Activated CD4-positive, alpha-beta T cell treated with anti-CD3 and anti-CD28 coated beads for 36 hours (primary cell): ENCODE measurements at regions not wholly inside any gene's neighbourhood (a gene's known extent, or its start where the extent isn't known, plus 50 kb on each side); places are given as distances from the start of the nearest gene placed in this dataset.
"Not testable (repeated sequence)": the region's sequence is repeated elsewhere in the genome, so short reads cannot be mapped to it uniquely, and the experiment has no call there.

ENCODE experiments used
- ATAC-seq: fragments of 200-7000 bp; cut with Tn5 transposase; one replicate; pipeline ENCODE4 v1.10.0; 2021; ENCODE audit warnings: mild to moderate bottlenecking, moderate library complexity
- CTCF ChIA-PET: fragments of 350-600 bp; sonication (Branson Sonifier 250); formaldehyde crosslinking; loops from one replicate; lab custom pipeline; 2021; ENCODE audit warnings: antibody characterized with exemption; lab: Charles Lee
- POLR2A ChIA-PET: fragments of 350-600 bp; sonication (Branson Sonifier 250); formaldehyde crosslinking; loops from one replicate; lab custom pipeline; 2021; ENCODE audit warnings: antibody characterized with exemption, inconsistent platforms; lab: Charles Lee
- DNase-seq: peaks from one replicate; pipeline ENCODE4 v3.0.0-alpha.2; 2020
- H3K27ac Mint-ChIP-seq: one replicate; pipeline ENCODE4 v1.8.0; 2021; ENCODE audit warnings: mixed read lengths
- H3K27me3 Mint-ChIP-seq: one replicate; pipeline ENCODE4 v1.8.0; 2021; ENCODE audit warnings: mixed read lengths
- H3K36me3 Mint-ChIP-seq: one replicate; pipeline ENCODE4 v1.8.0; 2021; ENCODE audit warnings: low read depth, mixed read lengths
- H3K4me1 Mint-ChIP-seq: one replicate; pipeline ENCODE4 v1.8.0; 2021; ENCODE audit warnings: mixed read lengths
- H3K4me3 Mint-ChIP-seq: one replicate; pipeline ENCODE4 v1.8.0; 2021; ENCODE audit warnings: mild to moderate bottlenecking, moderate library complexity, mixed read lengths
- H3K9me3 Mint-ChIP-seq: one replicate; pipeline ENCODE4 v1.8.0; 2021; ENCODE audit warnings: low read depth, mixed read lengths
- intact Hi-C, 2 experiments: fragments of 100-400 bp; cut with DNase I in 1 of 2; cut with micrococcal nuclease in 1 of 2; formaldehyde crosslinking; loops; one replicate each; pipeline versions ENCODE4 v1.14.2 to v1.15.1; 2022 to 2024; cut with DNase I, micrococcal nuclease

DNA sequence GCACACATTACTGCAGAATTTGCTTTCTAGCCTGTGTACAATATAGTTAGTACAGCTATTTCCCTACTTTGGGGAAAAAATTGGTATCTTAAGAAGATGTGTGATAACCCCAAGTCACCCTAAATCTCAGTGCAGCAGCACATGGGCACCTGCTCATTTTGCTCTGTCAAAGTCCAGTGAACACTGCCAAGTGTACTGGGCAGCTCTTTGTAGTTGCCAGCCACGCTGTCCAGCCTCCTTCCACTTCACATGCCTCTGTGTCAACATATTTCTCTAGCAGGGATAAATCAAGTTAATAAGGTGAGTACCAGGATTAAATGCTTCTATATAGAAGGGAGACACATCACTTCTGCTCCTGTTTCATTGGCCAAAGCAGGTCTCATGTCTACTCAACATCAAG, 87.1 kb upstream of the CDC14C start:
- H3K9me3 Mint-ChIP-seq = no peaks in the 10 kb centered on the region

DNA sequence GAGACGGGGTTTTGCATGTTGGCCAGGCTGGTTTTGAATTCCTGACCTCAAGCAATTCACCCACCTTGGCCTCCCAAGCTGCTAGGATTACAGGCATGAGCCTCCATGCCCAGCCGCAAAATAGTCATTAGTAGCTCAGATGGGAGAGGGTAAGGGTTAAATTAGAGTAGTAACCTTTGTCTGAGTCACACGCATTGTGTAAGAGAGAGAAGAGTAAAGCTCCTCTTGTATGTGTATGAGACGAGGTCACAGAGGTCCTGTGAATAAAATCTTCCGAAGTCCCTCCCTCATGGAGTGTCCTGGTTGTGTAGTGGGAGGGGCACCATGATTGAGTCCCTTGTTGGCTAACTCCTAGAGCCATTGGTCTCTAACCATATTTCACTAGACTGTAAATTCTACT, 85.2 kb upstream of the CDC14C start:
- H3K4me3 Mint-ChIP-seq = no peak overlapping the region
- no peaks in the 10 kb centered on the region for H3K9me3 Mint-ChIP-seq
- no peaks in the 10 kb centered on the region for H3K36me3 Mint-ChIP-seq
- no peaks in the 10 kb centered on the region for H3K4me1 Mint-ChIP-seq
- CTCF ChIA-PET = no interaction called here
- no peak overlapping the region for H3K27ac Mint-ChIP-seq
- no peaks in the 10 kb centered on the region for H3K27me3 Mint-ChIP-seq
- POLR2A ChIA-PET = no interaction called here
- intact Hi-C loops = no loop called here
- ATAC-seq (no peak), DNase-seq (no peak)

More for the DNA sequence above, 87.1 kb upstream of the CDC14C start:
- no peak for DNase-seq
- Mint-ChIP-seq H3K27me3 (no peaks in the 10 kb centered on the region), H3K36me3 (no peaks in the 10 kb centered on the region), H3K4me3 (no peak overlapping the region), H3K4me1 (no peaks in the 10 kb centered on the region), H3K27ac (no peak overlapping the region)
- ATAC-seq = no peak
- CTCF ChIA-PET = no interaction called here
- intact Hi-C loops = no loop called here
- POLR2A ChIA-PET = no interaction called here

DNA sequence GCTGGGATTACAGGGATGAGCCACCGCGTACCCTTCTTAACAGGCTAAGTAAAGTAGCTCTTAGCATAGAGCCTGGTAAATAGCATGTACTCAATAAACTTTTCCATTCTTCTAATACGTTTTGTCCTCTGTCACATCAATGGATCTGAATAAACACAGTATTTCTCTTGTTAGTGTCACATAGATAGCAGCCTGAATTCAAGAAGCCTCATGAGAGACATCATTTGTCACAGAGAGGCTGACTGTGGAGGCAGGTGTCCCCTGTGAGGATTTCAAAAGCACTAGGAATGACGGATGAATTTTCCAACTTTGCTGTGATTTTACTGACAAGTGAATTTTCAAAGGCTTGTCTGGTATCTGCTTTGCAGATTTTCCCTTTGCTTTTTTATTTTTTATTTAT, 82.6 kb upstream of the CDC14C start:
- no peaks in the 10 kb centered on the region for H3K36me3 Mint-ChIP-seq
- H3K27me3 Mint-ChIP-seq = peaks cover 2% of the 10 kb centered on the region
- DNase-seq (no peak), ATAC-seq (no peak)
- no peak overlapping the region for H3K27ac Mint-ChIP-seq
- ChIA-PET POLR2A (no interaction called here), CTCF (no interaction called here)
- H3K9me3 Mint-ChIP-seq = no peaks in the 10 kb centered on the region
- H3K4me3 Mint-ChIP-seq = no peak overlapping the region
- intact Hi-C loops = no loop called here
- H3K4me1 Mint-ChIP-seq = no peaks in the 10 kb centered on the region

DNA sequence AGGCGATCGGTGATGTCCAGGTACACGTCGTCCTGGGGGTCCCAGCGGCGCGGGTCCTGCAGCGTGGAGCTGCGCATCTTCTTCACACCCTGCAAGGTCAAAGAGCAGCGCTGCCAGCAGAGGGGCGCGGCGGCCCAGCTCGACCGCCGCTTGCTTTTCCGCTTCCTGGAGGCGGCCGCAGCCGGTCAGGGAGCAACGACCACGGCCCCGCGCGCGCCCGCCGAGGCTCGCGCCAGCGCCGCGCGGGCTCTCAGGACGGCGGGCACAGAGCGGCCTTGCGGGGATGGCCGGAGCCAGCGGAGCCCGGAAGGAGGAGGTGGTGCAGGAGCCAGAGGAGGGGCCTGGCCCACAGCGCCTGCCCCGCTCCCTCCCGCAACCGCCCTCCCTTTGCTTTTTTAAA, 76.4 kb upstream of the CDC14C start:
- H3K27ac Mint-ChIP-seq = no peak overlapping the region
- DNase-seq (no peak), ATAC-seq (no peak)
- peaks cover 4% of the 10 kb centered on the region for H3K27me3 Mint-ChIP-seq
- no peaks in the 10 kb centered on the region for H3K36me3 Mint-ChIP-seq
- H3K4me3 Mint-ChIP-seq = no peak overlapping the region
- H3K4me1 Mint-ChIP-seq = no peaks in the 10 kb centered on the region
- ChIA-PET CTCF (no interaction called here), POLR2A (no interaction called here)
- intact Hi-C loops = no loop called here
- H3K9me3 Mint-ChIP-seq = no peaks in the 10 kb centered on the region

DNA sequence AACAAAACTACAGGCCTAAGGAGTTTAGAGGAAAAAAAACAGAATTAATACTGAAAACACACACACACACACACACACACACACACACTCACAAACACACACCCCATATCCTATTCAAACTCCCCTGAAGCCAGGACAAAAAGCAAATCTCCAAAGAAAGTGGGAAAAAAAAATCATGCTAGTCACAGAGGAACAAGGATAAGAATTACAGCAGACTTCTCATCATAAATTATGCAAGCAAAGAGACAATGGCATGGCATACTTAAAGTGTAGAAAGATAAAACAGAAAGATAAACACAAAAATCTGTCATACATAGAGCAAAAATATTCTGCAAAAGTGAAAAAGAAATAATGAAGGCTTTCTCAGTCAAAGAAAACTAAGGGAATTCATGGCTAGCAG, 63.9 kb upstream of the CDC14C start:
- H3K27ac Mint-ChIP-seq, DNase-seq, H3K4me3 Mint-ChIP-seq, H3K4me1 Mint-ChIP-seq, ATAC-seq, intact Hi-C loops, CTCF ChIA-PET, H3K36me3 Mint-ChIP-seq, H3K27me3 Mint-ChIP-seq, POLR2A ChIA-PET: not testable (repeated sequence)
- peaks cover 17% of the 10 kb centered on the region for H3K9me3 Mint-ChIP-seq

DNA sequence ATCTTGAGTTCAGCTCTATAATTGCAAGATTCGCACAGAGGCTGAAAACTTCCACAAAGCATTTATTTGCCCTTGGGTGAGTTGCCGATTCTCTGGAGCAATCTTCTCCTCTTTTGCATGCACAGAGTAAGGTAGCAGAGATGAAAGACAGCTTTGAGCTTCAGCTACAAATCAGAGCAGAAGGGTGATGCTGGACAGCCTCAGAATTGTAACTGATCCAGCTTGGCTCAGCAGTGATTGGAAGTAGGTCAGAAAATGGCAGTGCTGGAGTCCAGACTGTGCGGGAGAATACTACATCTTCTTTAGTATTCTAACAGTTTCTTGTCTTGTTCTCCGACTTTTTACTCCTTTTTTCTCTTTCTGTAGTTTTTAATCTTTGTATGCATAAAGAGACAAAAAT, 55.4 kb upstream of the CDC14C start:
- Mint-ChIP-seq H3K36me3 (no peaks in the 10 kb centered on the region), H3K9me3 (no peaks in the 10 kb centered on the region), H3K27ac (no peak overlapping the region), H3K4me3 (no peak overlapping the region), H3K4me1 (no peaks in the 10 kb centered on the region), H3K27me3 (no peaks in the 10 kb centered on the region)
- intact Hi-C loops = no loop called here
- POLR2A ChIA-PET = no interaction called here
- CTCF ChIA-PET = no interaction called here
- DNase-seq = no peak
- no peak for ATAC-seq

DNA sequence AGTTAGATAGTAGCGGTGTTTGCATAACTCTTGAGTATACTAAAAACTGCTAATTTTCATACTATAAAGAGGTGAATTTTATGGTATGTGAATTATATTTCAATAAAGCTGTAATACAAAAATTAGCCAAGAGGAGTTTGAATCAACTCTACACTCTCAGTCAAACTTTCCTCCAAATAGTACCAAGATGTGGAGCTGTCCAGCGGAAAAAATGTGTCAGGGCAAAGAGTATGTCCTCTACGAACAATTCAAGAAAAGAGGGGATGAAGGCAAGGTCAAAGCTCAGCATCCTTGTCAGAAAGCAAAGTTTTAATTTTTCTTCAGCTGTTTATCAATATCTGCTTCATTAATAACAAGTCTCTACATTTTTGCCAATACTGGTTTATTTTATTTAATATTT, 51.8 kb upstream of the CDC14C start:
- H3K27ac Mint-ChIP-seq = no peak overlapping the region
- DNase-seq = no peak
- H3K4me1 Mint-ChIP-seq = no peaks in the 10 kb centered on the region
- no peaks in the 10 kb centered on the region for H3K9me3 Mint-ChIP-seq
- no peaks in the 10 kb centered on the region for H3K27me3 Mint-ChIP-seq
- ChIA-PET POLR2A (no interaction called here), CTCF (no interaction called here)
- no peak overlapping the region for H3K4me3 Mint-ChIP-seq
- no peaks in the 10 kb centered on the region for H3K36me3 Mint-ChIP-seq
- no peak for ATAC-seq
- intact Hi-C loops = no loop called here
